Erythroblast (primary cell): ENCODE measurements at regions not wholly inside any gene's neighbourhood (a gene's known extent, or its start where the extent isn't known, plus 50 kb on each side); places are given as distances from the start of the nearest gene placed in this dataset.

Experiments
- GATA1 ChIP-seq: IDR thresholded peaks from 2 replicates; pipeline ENCODE4 v1.6.1; 2011; ENCODE audit warnings: low read depth, mild to moderate bottlenecking, control low read depth, low read length, moderate library complexity
- POLR2A ChIP-seq: IDR thresholded peaks from 2 replicates; pipeline ENCODE4 v1.6.1; 2011; ENCODE audit warnings: mild to moderate bottlenecking, low read length

DNA sequence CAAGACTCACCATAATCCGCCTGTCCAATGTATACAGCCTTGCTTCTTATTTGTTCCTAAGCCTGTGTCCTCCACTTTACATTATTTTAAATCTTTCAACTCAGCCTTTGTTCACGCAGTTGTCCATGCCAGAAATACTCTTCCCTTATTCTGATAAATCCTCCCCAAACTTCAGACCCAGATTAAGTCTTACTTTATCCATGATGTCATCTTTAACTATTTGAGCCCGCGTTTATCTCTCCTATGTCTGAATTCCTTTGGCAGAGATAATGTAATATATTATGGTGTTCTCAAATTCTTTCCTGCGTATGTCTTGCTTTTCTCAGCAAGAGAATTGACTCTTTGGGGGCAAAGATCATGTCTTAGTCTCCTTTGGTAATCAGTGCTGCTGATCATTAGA, 129.6 kb downstream of the LUZP4 start:
- TF ChIP-seq POLR2A (no peak), GATA1 (no peak)
